ACC112 (cell line): ENCODE measurements at regions not wholly inside any gene's neighbourhood (a gene's known extent, or its start where the extent isn't known, plus 50 kb on each side); places are given as distances from the start of the nearest gene placed in this dataset.
"Not testable (repeated sequence)": the region's sequence is repeated elsewhere in the genome, so short reads cannot be mapped to it uniquely, and the experiment has no call there.

Source experiments
- H2AFZ ChIP-seq: fragments of 200-600 bp; sonication (generic); one replicate; pipeline ENCODE4 v1.6.0; 2017; ENCODE audit warnings: antibody characterized with exemption, low read length; ENCODE audit not compliant: unreplicated experiment
- H3K27ac ChIP-seq: fragments of 200-600 bp; sonication (generic); 2 replicates; pipeline ENCODE4 v1.5.1; 2014; ENCODE audit warnings: low read depth, mild to moderate bottlenecking, antibody characterized with exemption, low read length, moderate library complexity
- H3K27me3 ChIP-seq: fragments of 200-600 bp; sonication (generic); 2 replicates; pipeline ENCODE4 v1.6.1; 2014; ENCODE audit warnings: mild to moderate bottlenecking, antibody characterized with exemption, low read length, moderate library complexity, mixed read lengths; ENCODE audit not compliant: insufficient read depth
- H3K36me3 ChIP-seq: fragments of 200-600 bp; sonication (generic); 2 replicates; pipeline ENCODE4 v1.6.1; 2016; ENCODE audit warnings: mild to moderate bottlenecking, antibody characterized with exemption, low read length, moderate library complexity, mixed read lengths; ENCODE audit not compliant: insufficient read depth
- H3K4me1 ChIP-seq: fragments of 200-600 bp; sonication (generic); one replicate; pipeline ENCODE4 v1.6.1; 2016; ENCODE audit warnings: low read length, mixed read lengths; ENCODE audit not compliant: insufficient read depth, unreplicated experiment, control insufficient read depth
- H3K4me3 ChIP-seq: fragments of 200-600 bp; sonication (generic); 2 replicates; pipeline ENCODE4 v1.5.1; 2014; ENCODE audit warnings: mild to moderate bottlenecking, low read depth, low read length
- H3K79me2 ChIP-seq: fragments of 200-600 bp; sonication (generic); one replicate; pipeline ENCODE4 v1.6.0; 2016; ENCODE audit warnings: low read length; ENCODE audit not compliant: control insufficient read depth, unreplicated experiment, insufficient read depth

DNA sequence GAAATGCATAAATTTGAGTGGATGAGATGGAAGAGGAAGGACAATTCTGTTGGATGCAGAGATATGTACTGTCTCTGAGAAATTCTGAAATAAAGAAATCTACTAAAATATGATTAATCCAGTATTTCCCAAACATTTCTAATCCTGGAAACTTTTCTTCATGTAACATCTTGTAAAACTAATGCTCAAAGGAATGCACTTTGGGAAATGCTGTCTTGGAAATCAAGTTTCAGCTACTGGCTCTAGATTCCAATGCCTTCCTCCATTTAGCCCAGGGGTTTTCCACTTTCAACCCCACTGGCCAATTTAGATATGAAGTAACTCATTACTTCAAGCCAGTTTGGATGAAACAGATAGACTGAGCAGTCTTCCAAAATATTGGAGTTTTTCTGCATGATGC lies 355.1 kb downstream of the TXNL1 start:
- no peaks in the 10 kb centered on the region for H3K36me3 ChIP-seq
- H2AFZ ChIP-seq: no peak overlapping the region
- H3K4me1 ChIP-seq: no peaks in the 10 kb centered on the region
- H3K4me3 ChIP-seq: no peak overlapping the region
- H3K27ac ChIP-seq: no peak overlapping the region
- no peaks in the 10 kb centered on the region for H3K79me2 ChIP-seq
- no peaks in the 10 kb centered on the region for H3K27me3 ChIP-seq

DNA sequence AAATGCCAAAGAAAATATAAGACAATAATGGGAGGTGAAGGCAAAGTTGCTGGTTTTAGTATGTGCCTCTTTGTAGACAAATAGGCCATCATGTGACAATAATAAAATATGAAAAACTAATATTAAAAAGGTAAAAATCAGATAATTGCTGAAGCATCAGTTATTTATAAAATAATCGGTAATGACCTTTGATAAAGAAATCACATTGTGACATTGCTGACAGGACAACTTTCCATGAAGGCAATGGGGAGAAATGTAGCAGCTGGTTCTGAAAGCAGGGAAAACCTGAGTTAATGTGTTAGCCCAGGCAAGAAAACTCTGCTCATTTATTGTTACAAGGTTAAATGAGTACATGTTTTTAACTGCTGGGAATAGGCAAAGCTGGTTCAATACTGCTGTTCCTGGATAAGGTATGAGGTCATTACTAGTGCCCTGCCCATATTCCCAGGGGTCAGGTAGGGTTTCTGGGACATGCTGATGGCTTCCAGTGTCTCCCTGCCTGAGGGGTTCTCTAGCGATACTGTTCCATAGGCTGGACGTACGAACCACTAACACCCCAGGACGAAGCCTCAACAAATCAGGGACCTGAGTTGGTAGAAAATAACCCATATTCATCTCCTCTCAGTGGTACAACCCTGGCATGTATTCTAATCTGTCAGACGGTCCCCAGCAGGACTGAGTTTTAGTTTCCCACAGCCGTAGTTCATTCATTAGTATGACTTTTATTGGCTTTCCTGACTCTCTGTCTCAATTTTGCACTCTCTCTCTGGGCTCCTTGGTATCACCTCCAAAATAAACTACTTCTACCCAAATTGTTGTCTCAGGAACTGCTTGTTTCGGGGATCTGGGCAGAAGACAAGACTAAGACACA lies 355.9 kb downstream of the TXNL1 start:
- H3K4me3 ChIP-seq: no peak overlapping the region
- H3K27ac ChIP-seq: no peak overlapping the region
- no peaks in the 10 kb centered on the region for H3K36me3 ChIP-seq

DNA sequence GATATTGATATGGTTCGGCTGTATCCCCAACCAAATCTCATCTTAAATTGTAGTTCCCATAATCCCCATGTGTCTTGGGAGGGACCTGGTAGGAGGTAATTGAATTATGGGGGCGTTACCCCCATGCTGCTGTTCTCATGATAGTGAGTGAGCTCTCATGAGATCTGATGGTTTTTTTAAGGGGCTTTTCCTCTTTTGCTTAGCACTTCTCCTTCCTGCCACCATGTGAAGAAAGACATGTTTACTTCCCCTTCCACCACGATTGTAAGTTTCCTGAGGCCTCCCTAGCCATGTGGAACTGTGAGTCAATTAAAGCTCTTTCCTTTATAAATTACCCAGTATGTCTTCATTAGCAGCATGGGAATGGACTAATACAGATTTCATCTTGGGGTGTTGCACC lies 358.6 kb downstream of the TXNL1 start:
- H3K36me3 ChIP-seq, H2AFZ ChIP-seq, H3K4me3 ChIP-seq, H3K79me2 ChIP-seq, H3K27me3 ChIP-seq, H3K4me1 ChIP-seq, H3K27ac ChIP-seq: not testable (repeated sequence)

More for the DNA sequence above, 355.9 kb downstream of the TXNL1 start:
- no peaks in the 10 kb centered on the region for H3K4me1 ChIP-seq
- H3K79me2 ChIP-seq: no peaks in the 10 kb centered on the region
- no peak overlapping the region for H2AFZ ChIP-seq
- H3K27me3 ChIP-seq: no peaks in the 10 kb centered on the region

DNA sequence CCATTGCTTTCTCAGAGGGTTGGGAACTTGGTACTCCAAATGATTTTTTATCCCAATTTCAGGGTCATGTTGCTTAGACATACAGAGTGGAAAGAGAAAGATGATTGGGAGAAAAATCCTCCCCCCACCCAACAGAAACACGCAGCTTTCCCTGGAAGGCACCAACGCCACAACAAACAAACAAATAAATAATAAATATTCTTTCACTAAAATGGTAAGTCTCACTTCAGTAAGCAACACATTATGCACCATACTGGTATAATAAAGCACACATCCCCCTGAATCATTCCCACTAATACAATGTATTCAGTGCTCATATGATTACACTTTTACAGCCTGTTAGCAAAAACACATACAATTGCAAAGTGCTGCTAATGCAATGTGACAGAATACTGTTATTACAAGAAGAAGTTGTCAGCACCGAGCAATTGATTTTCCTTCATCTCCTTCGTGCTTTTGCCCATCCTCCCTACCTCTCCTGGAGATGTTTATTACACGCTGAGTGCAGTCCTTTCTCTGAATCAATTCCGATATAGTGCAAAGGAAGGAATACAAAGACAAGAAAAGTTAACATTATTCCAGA lies 359.9 kb downstream of the TXNL1 start:
- Histone ChIP-seq H3K4me3 (no peak overlapping the region), H3K79me2 (no peaks in the 10 kb centered on the region), H3K36me3 (no peaks in the 10 kb centered on the region), H2AFZ (no peak overlapping the region), H3K4me1 (no peaks in the 10 kb centered on the region), H3K27ac (no peak overlapping the region), H3K27me3 (no peaks in the 10 kb centered on the region; the same call in 1 of the 2 replicates)

DNA sequence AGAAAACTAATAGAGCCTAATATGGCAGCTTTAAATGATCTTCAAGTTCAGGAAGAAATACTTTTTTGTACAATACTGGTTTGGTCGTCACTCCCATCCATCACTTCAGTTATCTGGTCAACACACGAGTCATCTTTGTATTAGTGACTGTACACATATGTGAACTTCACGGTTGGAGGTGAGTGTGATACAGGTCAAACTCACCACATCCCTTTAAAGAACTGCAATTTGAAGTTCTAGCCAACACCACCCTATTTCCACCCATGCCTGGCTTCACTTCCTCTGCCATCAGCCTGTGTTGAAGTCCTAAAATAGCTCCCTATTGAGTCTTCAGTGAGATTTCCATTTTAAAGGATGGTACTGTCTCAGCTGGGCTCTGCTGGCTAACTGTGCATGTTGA lies 361.9 kb downstream of the TXNL1 start:
- no peak overlapping the region for H3K27ac ChIP-seq
- H3K36me3 ChIP-seq: no peaks in the 10 kb centered on the region
- no peak overlapping the region for H3K4me3 ChIP-seq
- H3K4me1 ChIP-seq: no peaks in the 10 kb centered on the region
- H3K79me2 ChIP-seq: no peaks in the 10 kb centered on the region
- peaks cover 4% of the 10 kb centered on the region; the same call in 1 of the 2 replicates for H3K27me3 ChIP-seq
- H2AFZ ChIP-seq: no peak overlapping the region

DNA sequence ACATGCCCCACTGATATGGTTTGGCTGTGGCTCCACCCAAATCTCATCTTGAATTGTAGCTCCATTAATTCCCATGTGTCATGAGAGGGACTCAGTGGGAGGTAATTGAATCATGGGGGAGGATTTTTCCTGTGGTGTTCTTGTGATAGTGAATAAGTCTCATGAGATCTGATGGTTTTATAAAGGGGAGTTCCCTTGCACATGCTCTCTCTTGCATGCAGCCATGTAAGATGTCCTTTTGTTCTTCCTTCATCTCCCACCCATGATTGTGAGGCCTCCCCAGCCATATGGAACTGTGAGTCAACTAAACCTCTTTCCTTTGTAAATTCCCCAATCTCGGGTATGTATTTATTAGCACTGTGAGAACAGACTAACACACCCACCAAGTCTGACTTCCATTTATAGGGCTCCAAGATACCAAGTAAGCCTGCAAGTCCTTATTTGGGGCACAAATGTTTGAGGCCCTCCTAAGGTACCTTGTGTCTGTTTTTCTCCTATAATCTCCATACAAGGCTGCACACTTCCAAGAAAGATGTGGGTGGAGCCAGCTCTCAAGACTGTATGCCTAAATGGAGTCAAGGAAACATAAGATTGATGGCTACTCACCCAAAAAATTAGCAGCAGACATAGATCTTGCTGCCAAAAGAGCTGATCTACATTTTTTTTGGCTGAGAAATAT lies 364.7 kb downstream of the TXNL1 start:
- Histone ChIP-seq H3K36me3 (no peaks in the 10 kb centered on the region), H2AFZ (no peak overlapping the region), H3K79me2 (no peaks in the 10 kb centered on the region), H3K4me1 (no peaks in the 10 kb centered on the region), H3K4me3 (no peak overlapping the region), H3K27ac (no peak overlapping the region), H3K27me3 (peaks cover 7% of the 10 kb centered on the region; the same call in 1 of the 2 replicates)

DNA sequence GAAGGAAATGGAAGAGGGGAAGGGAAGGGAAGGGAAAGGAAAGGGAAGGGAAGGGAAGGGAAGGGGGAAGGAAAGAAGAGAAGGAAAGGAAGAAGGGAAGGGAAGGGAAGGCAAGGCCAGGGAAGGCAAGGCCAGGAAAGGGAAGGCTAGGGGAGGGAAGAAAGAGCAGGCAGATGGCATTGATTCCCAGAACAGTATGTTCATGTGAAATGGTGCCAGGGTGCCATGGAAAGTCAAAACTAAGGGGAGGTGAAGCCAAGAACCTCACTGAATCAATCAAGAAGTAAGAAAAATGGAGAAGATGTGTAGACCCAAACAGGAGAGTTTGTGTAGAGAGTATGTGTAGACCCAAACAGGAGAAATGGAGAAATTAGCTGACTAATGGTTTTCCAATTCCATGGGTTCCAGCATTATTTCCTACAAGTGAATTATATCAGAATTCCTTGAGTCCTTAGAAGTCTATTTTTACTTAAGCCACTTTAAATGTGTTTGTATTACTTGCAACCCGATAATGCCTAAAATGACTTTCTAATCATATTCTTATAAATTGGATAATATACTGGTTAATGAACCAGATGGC lies 367.6 kb downstream of the TXNL1 start:
- no peaks in the 10 kb centered on the region for H3K79me2 ChIP-seq
- H3K27ac ChIP-seq: no peak overlapping the region
- no peaks in the 10 kb centered on the region for H3K4me1 ChIP-seq
- peaks cover 25% of the 10 kb centered on the region; the same call in 1 of the 2 replicates for H3K27me3 ChIP-seq
- H3K36me3 ChIP-seq: no peaks in the 10 kb centered on the region
- H2AFZ ChIP-seq: no peak overlapping the region
- H3K4me3 ChIP-seq: no peak overlapping the region

DNA sequence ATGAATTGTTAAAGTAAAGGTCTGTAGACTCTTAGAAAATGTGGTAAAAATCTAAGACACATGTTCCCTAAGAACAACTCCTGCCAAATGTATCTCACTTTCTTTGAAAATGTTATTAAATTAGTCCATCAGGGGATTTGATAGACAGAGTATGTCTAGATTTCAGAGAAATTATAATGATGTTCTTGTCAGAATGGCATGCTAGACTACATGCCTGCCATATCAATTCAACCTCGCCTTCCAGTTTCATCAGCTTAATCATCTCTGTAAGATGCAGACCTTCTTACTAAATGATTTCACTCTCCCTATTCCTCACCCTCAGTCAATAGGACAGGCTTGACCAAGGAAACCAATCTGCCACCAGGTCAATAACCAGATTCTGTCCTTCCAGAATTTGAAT lies 368.4 kb downstream of the TXNL1 start:
- peaks cover 28% of the 10 kb centered on the region; the same call in 1 of the 2 replicates for H3K27me3 ChIP-seq
- H3K27ac ChIP-seq: no peak overlapping the region
- H3K4me3 ChIP-seq: no peak overlapping the region
- no peaks in the 10 kb centered on the region for H3K36me3 ChIP-seq
- H3K4me1 ChIP-seq: no peaks in the 10 kb centered on the region
- no peaks in the 10 kb centered on the region for H3K79me2 ChIP-seq
- no peak overlapping the region for H2AFZ ChIP-seq

DNA sequence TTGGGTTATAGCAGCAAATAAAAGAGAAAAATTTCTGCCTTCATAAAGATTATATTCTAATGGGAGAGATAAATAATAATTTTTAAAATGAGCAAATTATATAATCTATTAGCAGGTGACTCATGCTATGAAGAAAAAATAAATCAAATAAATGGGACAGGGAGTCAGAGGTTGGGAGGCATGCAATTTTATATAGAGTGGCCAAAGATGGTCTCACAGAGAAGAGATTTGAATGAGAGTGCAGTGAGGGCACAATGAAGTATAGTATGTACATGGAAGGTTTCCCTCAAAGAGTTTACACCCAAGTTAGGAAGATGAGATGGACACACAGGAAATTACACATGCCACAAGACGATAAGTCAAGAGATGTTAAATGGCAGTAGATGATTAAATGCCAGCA lies 369.4 kb downstream of the TXNL1 start:
- Histone ChIP-seq H2AFZ (no peak overlapping the region), H3K79me2 (no peaks in the 10 kb centered on the region), H3K36me3 (no peaks in the 10 kb centered on the region), H3K27me3 (peaks cover 28% of the 10 kb centered on the region; the same call in 1 of the 2 replicates), H3K27ac (no peak overlapping the region), H3K4me3 (no peak overlapping the region), H3K4me1 (no peaks in the 10 kb centered on the region)

DNA sequence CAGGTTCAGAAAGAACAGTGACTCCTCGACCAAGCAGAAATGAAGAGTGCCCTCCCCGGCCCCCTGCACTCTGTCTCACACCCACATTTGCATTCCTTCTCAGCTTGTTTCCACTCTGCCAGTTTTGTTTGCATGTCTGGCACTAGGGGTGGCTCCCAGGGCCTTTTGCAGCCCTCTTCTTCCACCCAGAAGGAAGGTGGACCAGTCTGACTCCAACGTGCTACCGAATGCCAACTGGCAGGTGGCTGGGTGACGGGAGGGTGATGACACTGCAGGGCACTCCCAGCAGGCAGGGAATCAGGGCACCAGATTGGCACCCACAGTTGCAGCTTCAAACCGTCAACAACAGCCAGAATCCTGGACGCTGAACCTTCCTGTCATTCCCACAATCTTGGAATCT lies 371.1 kb downstream of the TXNL1 start:
- Histone ChIP-seq H3K4me3 (no peak overlapping the region), H3K27me3 (peaks cover 28% of the 10 kb centered on the region; the same call in 1 of the 2 replicates), H3K4me1 (no peaks in the 10 kb centered on the region), H2AFZ (no peak overlapping the region), H3K36me3 (no peaks in the 10 kb centered on the region), H3K27ac (no peak overlapping the region), H3K79me2 (no peaks in the 10 kb centered on the region)
